ENCODE measurements at regions not wholly inside any gene's neighbourhood (a gene's known extent, or its start where the extent isn't known, plus 50 kb on each side); places are given as distances from the start of the nearest gene placed in this dataset.

DNA sequence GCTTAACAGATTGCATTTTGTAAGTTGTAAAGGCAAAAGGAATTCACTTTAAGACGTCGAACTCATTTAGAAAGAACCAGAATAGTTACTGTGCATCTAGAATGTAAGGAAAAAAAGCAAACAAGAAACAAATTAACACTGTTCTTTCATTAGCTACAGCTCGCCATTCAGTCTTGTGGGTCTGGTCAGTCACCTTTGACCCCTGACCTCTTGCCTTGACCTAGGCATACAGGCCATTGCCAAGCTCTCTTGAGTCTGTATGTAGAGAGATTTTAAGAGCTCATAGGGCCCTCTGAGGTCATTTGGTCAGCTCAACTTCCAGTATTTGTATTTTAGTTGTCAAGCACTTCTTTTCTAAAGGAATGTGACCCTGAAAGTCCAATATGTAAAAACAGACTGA lies 318.7 kb downstream of the DHX35 start:
- DNase-seq, result no peak

- no peak for DNase-seq
Observed at GRCh38 chr20:39278230-39278788, 316.2 kb downstream of the DHX35 start.

DNA sequence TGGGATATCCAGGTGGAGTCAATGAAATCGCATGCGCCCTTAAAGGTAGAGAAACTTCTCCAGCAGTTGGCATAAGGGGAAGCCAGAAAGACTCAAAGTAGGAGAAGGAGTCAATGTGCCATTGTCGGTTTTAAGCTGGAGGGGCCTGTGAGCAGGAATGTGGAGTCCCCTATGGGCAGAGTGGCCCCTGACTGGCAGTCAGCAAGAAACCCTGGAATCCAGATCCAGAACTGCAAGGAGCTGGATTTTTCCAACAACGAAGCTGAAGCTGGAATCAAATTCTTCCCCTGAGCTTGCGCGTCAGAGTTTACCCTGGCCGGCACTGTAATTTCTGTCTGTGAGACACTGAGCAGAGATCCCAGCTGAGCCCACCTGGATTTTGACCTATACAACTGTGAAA lies 315.0 kb downstream of the DHX35 start:
- DNase-seq, result no peak

DNA sequence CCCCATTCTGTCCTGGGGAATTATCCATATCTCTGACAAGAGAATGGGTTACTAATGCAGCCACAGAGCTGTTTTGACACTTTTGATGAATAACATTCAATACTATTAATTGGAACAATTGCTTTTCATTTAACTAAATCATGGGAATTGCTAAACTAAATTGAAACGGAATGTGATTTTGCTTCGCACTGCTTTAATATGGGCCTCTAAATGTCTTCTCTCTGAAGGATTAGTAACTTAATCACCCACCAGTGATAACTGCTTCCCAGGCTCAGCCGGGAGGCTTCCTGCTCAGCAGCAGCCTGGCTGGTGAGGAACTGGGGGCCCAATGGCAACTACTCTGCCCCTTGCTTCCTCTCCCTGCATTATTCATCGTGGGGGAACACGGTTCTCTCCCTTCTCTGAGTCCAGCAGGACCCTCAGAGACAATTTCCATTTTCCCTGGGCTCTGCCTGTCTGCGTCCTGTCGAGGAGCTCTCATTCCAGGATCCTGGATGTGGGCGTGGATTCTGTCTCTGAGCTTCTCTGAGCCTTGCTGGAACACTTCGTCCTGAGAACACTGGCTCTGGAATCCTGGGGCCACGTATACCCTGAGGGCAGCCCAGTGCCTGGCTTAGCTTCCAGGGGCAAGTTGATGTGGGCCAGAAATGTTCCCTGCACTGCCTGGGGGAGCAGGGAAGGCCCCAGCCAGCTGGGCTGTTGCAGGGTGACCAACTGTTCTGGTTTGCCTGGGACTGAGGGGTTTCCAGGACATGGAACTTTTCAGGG lies 308.9 kb downstream of the DHX35 start:
- DNase-seq, result no peak

DNA sequence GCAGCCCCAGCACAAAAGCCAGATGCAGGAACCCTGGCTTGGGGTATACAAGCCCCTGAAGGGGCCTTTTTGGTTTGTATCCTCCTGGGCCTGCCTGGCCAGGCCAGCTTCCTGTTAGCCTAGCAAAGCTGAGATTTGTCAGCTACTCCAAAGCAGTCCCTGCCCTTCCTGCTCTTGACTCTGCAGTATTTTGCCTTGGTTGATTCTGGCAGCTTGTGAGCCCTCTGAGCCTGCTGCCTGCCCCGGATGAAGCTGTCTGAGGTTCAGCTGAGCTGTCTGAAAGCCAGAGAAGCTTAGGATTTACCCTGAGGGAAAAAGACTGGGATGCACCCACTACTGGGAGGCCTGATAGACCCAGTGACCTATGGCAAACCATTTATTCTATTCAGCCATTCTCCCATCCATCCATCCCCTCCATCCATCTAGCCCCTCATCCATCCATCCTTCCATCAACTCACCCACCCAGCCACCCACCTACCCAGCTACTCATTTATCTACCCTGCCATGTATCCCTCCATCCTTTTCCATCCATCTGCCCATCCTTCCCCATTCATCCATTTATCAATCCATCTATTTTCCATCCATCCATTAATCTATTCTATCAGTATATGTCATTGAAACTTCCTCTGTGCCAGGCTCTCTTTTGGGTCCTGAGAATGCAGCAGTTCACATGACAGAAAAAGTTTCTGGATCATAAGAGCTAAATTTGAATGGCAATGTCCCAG lies 307.5 kb downstream of the DHX35 start:
- no peak for DNase-seq

- DNase-seq, result peak; percentile 46
Observed at GRCh38 chr20:39268981-39269461, 306.9 kb downstream of the DHX35 start.

- DNase-seq, result no peak
Observed at GRCh38 chr20:39268491-39268951, 306.4 kb downstream of the DHX35 start.

- no peak for DNase-seq
Observed at GRCh38 chr20:39266989-39267388, 304.8 kb downstream of the DHX35 start.

- peak; percentile 49 for DNase-seq
Observed at GRCh38 chr20:39264506-39265172, 302.5 kb downstream of the DHX35 start.

- no peak for DNase-seq
Observed at GRCh38 chr20:39263076-39263475, 300.9 kb downstream of the DHX35 start.

DNA sequence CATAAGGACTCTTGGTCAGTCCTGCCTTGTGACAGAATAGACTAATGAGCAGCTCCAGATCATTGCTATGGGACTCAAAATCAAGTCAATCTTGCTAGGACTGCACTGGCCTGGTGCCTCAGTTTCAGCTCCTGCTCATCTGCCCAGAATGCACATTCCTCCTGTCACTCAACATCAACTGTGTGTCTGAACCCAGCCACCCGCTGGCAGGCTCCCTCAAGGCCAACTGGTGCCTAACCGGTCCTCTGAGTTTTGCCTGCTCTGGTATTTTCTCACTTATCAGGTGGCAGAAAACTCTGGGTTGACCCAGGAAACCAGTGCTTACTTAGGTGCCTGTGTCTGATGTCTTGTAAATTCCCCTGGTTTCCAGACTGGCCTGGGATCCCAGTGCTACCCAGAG lies 297.7 kb downstream of the DHX35 start:
- DNase-seq, result no peak

DNA sequence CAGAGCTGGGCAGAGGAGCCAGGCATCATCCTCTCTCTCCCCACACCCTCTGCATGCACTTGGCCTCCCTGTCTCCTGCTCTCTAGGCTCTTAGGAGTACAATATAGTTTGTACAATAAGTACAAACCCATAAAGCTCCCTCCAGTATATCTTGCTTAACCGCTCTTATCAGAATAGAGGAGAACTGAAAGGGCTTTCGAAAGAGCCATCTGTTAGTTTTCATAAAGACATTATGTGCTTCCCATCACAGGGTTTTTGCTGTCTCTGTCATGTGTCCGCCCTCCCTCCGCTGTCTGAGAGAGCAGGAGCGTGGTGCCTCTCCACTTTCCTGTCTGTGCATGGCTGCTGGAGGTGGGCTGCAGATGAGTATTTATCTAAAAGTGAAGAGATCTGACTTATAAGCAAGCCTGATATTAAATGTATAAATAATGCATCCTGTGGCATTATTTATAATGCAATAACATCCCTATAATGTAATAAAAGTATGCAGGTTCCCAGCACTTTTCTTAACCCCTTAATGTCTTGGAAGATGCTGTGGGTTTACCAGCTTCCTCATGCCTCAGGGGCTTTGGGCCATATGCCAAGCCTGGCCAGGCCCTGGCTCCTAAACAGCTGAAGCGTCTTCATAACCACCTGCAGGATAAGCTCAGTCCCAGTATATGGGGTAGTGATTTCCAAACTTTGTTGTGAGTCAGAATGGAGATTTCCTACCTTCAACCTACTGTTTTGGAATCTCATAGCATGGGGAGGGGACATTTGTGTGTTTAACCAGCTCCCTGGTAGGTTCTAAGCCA lies 297.1 kb downstream of the DHX35 start:
- DNase-seq, result no peak

GRCh38 chr20:39258253-39258652 lies 296.1 kb downstream of the DHX35 start:
- DNase-seq, result no peak

DNA sequence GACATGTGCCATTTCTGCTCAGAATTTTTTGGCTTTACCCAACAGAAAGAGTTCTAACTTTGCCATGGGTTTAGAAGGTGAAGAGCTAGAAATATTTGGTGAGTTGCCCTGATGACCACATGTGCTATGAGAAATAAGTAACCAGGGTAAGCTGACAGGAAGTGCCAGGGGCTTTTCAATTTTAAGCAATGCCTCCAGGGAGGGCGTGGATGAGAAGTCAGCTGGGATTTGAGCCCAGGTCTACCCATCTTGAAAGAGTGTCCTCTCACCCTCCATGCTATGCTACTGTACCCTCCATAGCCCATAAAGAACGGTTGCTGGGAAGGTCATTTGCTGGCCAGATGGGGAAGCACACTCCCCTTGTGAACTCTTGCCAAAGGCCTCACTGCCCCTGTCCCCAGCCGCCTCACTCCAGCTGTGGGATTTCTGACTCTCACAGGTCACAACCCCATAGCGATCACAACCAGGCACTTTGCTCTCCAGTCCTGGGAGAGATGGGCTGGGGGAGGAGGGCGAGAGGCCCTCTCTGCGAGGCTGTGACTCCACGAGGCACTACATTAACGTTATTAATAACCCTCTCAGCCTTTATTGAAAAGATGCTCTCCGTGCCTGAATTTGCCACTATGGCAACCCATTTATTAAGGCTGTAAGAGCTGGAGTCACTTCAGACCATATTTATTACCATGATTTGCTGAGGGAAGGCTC lies 291.1 kb downstream of the DHX35 start:
- no peak for DNase-seq

DNA sequence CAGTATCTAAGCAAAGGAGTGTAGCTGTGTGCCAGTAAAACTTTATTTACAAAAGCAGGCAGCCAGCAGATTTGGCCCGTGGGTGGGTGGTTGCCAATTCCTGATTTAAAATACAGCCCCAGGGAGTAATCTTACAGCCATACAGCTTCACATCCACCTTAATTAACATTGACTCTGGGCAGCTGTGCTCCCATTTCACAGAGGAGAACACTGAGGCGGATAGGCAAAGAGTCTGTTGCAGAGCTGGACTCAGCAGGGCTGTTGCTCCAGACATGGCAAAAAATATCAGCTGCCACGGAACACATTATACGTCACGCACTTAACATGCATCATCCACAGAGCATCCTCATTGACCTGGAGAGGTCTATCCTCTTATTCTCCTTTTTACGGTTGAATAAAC lies 289.9 kb downstream of the DHX35 start:
- DNase-seq, result no peak

- DNase-seq, result no peak
Observed at GRCh38 chr20:39249798-39250197, 287.7 kb downstream of the DHX35 start.

GRCh38 chr20:39248862-39249485 lies 286.8 kb downstream of the DHX35 start:
- DNase-seq, result no peak

DNA sequence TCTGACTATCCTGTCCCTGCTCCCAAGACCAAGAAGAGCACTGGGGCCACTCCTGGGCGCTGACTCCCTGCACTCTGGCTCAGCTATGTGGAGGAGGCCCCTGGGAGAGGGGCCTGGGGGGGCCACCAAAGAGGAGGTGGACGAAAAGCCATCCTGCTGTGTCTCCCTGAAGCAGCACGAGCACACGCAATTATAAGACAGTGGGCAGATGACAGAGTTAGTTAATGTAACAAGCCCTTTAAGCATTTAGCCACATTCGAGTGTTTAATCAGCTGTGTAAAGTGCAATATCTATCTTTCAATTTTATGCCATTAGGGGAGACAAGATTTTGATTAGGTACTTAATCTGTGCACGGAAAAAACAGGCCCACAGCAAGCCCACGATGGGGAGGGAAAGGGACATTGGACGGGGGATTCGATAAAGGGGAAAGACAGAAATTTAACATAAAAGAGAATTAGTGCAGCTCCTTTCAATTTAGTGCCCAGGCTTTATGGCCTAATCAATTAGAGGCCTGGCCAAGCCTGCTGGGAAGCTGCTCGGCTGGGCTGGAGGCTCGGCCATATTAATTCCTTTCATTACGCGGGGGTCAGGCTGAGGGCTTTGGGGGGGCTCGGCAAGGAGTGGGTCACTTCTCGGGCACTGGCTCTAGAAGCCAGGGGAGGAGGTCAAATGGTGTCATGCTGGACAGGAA lies 286.2 kb downstream of the DHX35 start:
- no peak for DNase-seq

DNA sequence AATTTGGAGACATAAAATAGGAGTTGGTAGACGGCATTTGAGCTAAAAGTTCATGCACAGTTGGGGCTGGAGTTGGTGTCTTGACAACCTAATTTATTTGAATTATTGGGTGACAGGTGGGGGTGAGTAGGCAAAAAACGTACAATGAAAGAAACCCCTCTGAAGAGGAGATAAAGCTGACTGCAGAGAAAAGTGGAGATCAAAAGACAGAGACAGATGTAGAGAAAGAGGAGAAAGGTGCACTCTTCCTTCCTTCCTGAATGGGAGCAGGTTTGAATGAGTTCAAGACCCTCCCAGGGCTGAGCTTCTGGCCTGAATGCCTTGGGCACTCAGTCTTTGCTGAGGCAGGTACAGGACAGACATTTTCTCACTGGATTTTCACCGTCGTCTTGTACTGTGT lies 284.3 kb downstream of the DHX35 start:
- DNase-seq, result no peak

- no peak for DNase-seq
Observed at GRCh38 chr20:39245685-39246311, 283.7 kb downstream of the DHX35 start.
